ENCODE measurements at regions not wholly inside any gene's neighbourhood (a gene's known extent, or its start where the extent isn't known, plus 50 kb on each side); places are given as distances from the start of the nearest gene placed in this dataset.
"Not testable (repeated sequence)": the region's sequence is repeated elsewhere in the genome, so short reads cannot be mapped to it uniquely, and the experiment has no call there.

DNA sequence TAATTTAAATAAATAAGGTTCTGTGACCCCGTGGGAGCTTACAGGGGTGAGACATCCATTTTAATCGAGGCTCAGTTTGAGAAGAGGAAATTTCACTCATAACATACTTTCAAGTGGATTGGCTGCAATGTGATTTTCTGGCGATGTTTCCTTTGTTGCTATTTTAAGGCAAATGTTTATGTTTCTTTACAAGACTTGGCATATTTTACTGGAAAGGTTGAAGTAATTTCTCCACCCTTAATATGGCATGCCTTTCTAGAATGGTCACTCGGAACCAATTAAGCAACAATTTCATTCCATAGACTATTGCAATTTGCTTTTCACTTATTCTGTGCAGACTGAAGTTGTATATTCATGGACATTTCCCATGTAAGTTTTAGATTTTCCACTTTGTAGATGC lies 438.0 kb upstream of the WWC1 start:
- DNase-seq: no peak

DNA sequence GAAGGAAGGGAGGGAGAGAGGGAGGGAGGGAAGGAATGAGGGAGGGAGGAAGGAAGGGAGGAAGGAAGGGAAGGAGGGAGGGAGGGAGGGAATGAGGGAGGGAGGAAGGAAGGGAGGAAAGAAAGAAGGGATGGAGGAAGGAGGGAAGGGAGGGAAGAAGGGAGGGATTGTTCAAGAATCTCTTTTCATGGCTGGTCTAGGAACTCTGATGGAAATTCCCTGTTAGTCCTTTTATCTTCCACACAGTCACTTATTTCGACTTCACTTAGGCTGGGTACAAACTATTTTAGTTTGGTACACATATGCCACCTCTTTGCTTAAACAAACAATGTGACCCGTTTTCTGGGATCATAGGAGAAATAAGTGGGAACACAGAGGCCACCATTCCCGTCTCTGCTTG lies 435.6 kb upstream of the WWC1 start:
- no peak for DNase-seq

DNA sequence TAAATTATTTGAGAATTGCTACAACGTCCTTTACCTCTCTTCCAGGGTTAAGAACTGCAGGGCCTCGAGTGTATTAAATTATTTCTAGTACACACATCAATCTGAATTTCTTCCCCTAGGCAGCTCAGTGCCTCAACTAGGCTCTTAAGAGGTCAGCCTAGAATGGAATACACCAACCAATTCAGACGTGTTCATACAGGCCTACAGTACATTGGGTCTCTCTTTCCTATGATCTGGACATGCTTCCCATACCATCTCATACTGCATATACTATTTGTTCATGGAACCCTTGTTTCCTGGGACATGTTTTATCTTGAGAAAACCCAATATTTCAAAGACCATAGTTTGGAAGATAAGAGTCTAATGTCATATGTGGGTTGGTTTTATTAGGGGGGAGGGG lies 434.1 kb upstream of the WWC1 start:
- no peak for DNase-seq

DNA sequence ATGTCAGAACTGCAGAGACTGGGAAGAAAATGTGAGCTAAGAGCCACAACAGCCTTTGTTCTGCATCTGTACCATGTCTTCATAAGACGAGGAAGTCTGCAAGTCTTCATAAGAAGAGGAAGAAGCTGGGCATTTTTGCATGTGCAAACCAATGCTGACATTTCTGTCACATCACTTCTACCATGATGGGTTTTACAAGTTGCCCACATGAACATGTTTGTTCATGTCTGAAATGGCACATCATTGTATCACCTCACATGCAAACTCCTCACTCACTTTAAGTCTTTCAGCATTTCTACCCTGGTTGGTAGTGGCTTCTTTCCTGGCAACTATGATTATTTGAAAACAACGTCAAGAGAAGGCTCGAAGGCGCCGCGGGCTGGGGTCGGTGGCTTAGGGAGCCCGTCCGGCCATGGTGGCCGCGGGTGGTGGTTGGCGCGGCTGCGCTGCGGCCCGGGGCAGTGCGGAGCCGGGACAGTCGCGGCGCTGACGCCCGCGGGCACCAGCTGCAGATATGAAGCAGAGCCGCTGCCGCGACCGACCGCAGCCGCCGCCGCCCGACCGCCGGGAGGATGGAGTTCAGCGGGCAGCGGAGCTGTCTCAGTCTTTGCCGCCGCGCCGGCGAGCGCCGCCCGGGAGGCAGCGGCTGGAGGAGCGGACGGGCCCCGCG lies 433.1 kb upstream of the WWC1 start:
- not testable (repeated sequence) for DNase-seq

DNA sequence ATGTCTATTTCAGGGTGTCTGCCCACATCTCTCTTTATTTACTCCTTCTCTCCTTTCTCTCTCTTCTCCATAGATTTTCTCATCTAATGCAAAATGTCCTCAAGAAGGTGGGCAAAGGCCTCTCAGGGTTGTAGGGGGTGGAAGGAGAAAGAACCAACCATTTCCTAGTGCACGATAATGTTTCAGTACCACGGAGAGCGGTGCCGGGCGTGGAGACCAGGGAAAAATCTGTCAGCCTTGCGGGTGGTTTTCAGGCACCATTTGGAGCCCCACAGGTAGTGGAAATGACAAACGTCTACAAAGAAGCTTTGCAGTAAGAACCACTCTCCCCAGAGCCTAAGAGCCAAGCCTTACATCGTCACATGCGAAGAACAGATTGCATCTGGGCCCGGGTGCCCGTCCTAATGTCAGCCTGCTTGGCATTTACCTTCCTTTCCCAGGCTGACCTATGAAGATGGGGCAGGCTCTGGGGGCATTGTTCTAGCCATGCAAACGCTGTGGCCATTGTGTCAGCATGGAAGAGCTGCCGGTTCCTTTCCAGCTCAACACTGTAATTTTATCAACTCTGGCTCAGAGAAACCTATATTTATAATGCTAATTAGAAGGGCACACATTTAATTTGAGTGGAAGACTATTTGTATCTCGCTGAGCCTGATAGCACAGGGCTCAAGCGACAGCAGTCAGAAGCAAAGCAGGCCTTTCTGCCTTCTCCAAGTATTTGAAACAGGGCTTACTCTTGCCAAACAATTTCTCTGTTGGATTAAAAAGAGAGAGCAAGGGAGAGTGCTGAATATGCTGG lies 430.1 kb upstream of the WWC1 start:
- DNase-seq: no peak

DNA sequence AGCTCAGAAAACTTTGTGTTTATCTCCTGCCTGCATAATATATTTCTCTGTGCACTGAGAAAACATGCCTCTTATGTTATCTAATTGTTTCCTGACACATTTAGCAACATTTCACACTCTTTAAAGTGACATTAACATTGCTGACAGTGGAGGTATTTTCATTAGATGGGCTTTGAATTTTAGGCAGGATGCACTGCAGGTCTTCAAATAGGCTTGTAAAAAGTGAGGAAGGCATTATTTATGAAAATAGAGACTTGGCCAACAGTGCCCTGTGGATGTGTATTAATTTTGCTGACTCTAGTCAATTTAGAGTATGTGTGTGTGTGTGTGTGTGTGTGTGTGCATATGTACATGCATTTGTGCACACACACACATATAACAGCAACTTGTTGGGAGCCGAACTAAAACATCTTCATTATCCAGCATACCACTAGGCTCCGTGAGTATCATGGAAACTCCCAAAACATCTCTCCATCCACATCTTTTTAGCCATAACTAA lies 429.5 kb upstream of the WWC1 start:
- no peak for DNase-seq

DNA sequence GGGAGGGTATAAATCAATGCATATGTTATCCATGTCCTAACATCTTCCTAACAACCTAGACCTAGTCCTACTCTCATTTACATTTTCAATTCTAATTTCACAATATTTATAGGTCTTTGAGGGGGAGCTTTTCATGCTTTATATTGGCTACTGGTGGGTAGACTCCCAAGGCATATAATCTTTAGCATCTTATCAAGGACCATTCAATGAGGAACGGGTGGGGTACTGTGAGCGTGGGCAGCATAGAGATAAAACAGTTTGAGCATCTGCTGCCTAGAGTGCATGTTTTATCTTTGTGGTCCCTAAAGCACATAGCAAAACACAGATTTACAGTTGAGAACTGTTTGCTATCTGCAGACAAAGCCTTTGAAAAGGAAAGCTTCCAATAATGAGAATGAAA lies 427.6 kb upstream of the WWC1 start:
- DNase-seq: no peak

DNA sequence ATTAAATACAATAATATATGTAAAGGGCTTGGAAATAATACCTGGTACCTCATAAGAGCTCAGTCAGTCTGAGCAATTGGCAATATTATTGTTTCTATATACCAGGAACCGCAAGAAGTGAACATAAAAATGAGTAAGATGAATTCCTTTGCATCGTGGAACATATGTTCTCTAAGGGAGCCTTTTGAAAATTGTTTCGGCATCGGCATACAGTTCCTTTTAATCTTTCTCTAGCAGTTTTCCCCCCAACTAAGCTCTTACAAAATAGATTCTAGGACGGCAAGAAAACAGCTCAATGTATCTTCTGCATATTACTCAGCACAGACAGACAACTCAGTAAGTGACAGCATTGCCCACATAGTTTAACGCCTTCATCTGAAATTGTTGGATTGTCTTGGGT lies 426.6 kb upstream of the WWC1 start:
- no peak for DNase-seq

DNA sequence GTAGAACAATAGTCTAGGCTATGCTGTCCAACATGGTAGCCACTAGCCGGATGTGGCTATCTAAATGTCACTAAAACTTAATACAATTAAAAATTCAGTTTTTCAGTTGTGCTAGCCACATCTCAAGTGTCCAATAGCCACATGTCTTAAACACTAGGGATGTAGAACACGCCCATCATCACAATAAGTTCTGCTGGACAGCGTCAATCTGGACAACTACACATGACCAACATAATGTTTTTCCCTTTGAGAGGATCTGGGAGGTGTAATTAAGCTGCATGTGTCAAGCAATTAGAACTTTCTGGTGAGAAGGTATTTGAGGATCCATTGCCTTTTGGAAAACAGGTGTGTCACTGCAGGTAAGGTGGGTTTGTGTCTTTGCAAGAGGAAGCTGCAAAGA lies 424.6 kb upstream of the WWC1 start:
- DNase-seq: no peak

DNA sequence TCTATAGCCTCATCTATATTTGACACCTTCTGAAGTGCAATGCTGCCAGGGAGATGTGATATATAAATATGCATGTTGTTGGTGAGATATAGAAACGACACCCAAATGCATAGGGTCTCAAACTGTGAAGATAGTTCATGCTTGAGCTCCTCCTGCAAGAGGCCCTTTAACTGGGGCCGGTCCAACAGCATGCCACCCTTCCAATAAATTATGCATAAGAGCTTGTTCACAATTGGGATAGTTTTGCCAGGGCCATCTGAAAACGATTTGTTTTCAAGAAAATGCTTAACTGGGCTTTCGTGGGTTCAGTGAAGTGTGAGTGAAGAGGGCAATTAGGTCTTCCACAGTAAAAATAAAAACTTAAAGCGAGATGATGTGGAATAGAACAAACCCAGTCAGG lies 424.2 kb upstream of the WWC1 start:
- no peak for DNase-seq

DNA sequence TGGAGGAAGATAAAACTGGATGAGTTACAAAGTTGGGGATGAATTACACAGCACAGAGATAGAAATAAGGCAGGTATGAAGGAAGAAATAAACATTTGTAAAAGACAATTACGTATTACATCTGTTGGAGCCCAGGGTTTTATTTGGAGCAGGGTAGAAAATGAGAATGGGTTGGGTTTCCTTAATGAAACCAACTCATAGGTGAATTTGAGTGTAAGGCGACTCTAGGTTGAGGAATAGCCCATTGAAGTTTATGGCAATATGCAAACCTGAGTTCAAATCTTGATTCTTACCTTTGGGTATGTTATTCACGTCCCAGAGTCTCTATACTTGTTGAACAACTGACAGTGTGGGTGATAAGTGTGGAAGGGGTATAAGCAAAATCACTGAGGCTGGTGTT lies 422.3 kb upstream of the WWC1 start:
- DNase-seq: no peak

DNA sequence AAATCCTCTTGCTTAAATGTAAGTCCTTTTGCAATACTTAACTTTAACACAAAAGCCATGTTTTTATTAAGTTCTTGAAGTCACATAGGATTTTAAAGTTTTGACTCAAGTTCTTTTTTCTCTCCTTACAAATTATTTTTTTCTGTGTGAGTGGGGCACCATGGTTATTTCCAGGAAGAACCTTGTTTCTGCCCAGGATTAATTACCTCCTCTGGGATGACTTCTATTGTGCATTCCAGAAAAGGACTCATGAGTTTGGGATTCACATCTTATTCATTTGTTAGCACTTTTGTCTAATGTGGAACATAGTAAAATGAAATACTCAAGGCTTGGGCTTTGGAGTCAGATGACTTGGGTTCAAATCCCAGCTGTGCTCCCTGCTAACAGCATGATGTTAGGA lies 421.4 kb upstream of the WWC1 start:
- DNase-seq: no peak

DNA sequence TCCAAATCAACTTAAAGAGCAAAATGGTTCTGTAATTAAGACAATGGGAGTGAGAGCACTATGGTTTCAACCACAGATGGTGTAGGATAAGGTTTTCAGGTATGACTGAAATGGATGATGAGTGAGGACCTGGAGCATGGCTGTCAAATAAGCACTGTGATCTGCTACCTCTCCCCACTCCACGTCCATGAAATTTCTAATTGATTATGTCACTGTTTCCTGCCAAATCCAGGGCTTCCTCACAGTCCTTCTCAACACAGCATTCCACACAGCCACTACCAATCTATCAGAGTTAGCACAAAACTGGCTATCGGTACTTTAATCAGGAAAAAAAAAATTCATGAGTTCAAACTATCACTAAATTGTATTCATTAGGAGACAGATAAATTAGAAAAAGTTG lies 420.4 kb upstream of the WWC1 start:
- DNase-seq: no peak

DNA sequence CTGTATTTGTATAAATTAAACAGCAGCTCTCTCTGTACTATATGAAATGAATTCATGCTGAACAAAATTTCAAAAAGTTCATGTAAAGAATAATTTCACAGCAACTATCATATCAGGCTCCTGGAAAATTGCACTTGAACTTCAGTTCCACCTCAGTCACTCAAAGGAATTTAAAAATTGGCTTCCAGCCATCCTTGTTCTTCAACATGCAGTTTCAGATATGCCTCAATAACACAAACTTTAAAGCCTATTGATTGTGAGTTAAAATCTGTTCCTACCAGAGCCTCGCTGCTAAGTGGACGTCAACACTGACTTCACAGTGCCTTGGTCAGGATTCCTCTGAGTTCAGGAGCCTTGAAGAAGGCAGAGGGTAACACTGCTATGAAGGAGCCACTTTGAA lies 418.7 kb upstream of the WWC1 start:
- DNase-seq: no peak

DNA sequence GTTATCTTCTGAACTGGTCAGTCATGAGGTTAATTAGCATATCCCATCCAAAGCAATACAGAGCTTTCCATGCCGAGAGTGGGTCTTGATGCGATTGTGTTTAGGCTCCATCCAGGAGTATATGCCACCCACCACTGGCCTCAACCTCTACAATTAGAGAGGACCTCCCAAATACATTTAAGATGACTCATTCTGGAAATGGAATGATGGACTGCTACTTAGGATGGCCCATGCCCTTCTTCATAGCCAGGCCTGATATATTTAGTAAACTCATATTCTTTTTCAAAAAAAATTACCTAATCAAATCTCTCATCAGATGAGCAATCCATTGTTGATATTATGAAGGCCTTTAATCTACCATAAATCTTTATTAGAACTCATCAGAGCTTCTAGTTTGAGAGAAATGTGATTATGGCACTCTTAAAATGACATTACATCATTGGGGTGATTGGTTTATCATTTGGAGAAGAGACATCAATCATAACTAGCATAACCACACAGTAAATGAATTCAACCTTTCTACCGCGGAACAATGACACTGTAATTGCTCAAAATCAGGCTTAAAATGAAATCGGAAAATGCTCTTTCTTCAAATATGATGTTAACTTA lies 414.2 kb upstream of the WWC1 start:
- DNase-seq: no peak

DNA sequence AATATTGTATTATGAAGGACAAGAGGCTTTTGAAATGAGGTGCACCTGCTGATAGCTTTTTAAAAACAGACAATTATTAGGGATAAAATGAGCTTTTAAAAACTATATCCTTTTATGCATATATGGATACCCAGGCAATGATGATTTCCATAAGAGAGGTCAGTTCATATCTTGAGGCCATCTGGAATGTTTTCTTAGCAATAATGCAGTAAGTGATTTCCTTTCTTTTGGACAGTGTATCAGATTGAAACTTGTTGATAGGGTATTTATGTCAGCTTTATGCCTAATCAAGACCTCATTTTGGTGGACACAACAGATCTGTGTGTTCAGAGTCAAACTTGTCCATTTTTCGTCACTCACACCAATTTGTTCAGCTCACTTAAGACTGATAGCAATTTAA lies 413.5 kb upstream of the WWC1 start:
- DNase-seq: no peak

DNA sequence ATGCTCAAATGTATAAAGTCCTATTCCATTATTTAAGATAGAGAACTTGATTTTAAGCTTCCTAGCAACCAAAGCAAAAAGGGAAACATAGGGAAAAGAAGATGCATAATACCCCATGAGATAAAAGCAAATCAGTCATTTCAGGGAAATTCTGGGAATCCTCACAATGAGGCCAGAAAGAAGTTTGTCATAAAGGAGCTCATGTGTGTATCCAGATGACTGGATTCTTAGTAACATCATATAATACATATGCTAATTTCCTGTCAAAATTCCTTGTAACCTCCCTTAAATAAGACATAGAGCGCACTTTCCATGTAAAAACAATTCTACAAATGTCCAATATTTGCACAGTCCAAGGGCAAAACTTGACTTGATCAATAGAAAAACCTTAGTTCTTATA lies 411.0 kb upstream of the WWC1 start:
- no peak for DNase-seq

DNA sequence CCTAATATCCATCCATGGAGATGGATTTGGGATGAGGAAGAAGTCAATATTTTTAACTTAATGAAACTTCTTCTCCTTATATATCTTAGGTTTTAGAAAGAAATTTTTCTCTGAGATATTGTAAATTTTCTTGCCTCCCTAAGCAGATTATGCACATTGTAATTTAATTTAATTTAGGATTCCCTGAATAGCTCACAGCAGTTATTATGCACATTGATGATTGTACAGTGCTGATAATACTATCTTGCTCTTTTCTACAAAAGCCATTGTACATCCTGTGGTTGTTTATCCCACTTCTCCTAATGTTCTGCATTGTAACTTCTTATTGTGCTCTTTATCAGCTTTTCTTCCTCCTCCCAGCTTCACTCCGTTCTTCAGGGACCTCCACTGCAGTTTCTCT lies 410.4 kb upstream of the WWC1 start:
- DNase-seq: no peak

DNA sequence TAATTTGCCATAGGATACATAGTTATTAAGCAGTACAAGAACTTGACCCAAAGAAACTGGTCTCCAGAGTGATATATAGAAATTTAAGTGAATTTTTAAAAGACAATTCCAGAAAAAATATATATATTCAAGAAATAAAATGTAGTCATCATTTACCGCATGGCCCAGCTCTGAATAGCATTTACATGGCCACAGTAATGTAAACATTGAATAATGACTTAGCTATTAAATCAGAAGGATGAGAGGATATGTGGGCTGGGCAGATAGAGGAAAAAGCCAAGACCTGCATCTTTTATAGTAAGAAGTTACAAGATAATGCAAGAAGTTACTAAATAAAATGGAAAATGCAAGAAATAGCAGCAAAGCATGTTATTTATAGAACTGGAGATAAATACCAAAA lies 405.2 kb upstream of the WWC1 start:
- DNase-seq: no peak

DNA sequence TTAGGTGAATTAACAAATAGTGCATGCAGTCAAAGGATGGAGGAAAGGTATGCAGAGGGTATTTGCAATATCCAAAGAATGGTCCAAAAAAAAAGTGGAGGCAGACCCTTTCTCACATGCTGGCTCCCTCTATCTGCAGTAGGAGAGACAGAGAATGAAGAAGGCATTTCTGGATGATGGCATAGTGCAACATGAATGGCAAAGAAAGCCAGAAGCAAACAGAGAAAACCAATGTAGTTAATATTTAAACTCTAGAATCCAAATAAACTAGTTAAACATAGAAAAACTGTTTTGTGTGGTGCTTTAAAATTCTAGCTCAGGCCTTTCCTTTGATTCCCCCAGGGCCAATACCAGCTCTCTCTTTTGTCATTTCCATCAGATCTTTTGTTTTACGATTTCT lies 403.1 kb upstream of the WWC1 start:
- no peak for DNase-seq

DNA sequence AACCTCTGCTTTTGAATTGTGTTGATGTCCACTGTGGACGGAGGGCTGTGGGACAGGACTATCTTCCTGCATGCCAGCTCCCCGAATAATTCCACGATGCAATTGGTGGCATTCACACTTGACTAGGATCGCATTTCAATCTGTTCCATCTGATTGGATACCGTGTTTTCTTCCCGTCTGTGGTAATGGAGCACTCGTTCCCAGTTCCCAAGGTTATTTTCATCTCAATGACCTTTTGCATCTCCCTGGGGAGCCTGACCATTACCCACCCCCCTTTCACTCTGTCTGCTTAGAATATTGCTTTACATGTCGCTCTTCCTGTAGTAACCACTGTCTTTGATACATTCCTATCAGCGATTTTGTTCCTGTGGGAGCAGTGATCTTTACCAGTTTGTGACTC lies 402.2 kb upstream of the WWC1 start:
- DNase-seq: no peak

DNA sequence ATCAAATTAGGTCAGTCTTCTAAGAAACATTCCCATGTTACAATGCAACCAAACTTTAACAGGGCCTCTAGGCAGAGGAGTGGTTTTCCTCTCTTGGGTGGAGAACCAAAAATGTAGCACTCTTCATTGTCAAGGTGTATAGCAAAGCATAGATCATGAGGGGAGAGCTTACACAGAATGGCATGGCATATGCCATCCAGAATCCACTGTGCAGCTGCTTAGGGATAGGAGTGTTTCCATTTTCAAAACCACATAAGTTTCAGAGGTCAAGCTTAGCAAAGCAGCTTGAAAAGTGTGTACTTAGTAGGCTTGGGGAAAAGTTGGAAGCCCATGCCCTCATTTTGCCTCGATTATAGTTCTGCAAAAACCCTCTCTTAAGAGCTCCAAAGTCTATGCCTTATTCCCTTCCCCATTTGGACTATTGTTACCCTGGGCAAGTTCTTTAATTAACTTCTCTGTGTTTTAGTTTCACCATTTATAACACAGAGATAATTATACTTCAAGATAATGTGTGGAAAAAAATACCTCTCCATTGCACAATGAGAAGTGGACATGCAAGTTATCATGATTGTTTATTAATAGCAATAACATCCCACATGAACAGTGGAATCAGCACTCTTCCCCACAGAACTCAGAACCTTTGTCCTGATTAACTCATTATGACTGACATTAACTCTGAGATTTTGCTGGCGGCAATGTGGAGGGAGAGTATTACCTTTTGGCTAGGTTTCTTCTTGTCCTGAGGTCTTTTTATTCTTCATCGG lies 398.9 kb upstream of the WWC1 start:
- DNase-seq: no peak

DNA sequence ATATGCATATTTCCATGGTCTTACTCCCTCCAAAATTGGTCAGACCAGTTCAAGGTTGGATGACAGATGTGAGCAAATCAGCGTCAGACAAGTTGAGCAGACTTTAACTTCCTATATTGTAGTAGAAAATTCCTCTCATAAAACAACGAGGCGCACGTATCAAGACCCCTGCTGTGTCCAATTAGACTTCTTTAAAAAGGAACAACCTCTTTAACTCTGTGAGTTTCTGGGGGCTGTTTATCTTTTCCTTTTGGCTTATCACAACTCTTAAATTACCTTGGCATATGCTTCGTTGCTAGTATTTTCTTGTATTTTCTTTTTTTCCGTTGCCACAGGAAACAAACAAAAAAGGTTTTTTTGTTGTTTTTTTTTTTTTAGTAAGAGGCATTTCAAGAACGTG lies 398.2 kb upstream of the WWC1 start:
- no peak for DNase-seq
